Suprapubic skin (tissue), 4 donors: ENCODE measurements at regions not wholly inside any gene's neighbourhood (a gene's known extent, or its start where the extent isn't known, plus 50 kb on each side); places are given as distances from the start of the nearest gene placed in this dataset.

ENCODE experiments used
- EP300 ChIP-seq: sonication (generic); formaldehyde crosslinking; IDR thresholded peaks from one replicate; pipeline ENCODE4 v1.6.1; 2017; ENCODE audit warnings: antibody characterized with exemption
- POLR2AphosphoS5 ChIP-seq, 3 donors: sonication (generic); formaldehyde crosslinking; IDR thresholded peaks; one replicate each; pipeline ENCODE4 v1.6.1; 2017; ENCODE audit warnings: antibody characterized with exemption in 3 of 3
- TF ChIP-seq, protein P1 (sequence below), 2 donors: fragments of 200-600 bp in 1 of 2; fragments of 450-650 bp in 1 of 2; sonication (generic) in 1 of 2; IDR thresholded peaks; one replicate each; pipeline ENCODE4 v1.5.1; 2016 to 2019; ENCODE audit warnings: antibody characterized with exemption in 2 of 2, mild to moderate bottlenecking in 1 of 2, moderate library complexity in 1 of 2

- TF ChIP-seq, protein P1, sequence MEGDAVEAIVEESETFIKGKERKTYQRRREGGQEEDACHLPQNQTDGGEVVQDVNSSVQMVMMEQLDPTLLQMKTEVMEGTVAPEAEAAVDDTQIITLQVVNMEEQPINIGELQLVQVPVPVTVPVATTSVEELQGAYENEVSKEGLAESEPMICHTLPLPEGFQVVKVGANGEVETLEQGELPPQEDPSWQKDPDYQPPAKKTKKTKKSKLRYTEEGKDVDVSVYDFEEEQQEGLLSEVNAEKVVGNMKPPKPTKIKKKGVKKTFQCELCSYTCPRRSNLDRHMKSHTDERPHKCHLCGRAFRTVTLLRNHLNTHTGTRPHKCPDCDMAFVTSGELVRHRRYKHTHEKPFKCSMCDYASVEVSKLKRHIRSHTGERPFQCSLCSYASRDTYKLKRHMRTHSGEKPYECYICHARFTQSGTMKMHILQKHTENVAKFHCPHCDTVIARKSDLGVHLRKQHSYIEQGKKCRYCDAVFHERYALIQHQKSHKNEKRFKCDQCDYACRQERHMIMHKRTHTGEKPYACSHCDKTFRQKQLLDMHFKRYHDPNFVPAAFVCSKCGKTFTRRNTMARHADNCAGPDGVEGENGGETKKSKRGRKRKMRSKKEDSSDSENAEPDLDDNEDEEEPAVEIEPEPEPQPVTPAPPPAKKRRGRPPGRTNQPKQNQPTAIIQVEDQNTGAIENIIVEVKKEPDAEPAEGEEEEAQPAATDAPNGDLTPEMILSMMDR (IDR thresholded peaks at IDR 0.05) = no peak
- TF ChIP-seq POLR2AphosphoS5 (IDR thresholded peaks at IDR 0.05) (no peak), EP300 (no peak)
Measured at GRCh38 chr3:103112273-103112672, 677.5 kb downstream of the ZPLD1 start.
